T47D (cell line): ENCODE measurements at regions not wholly inside any gene's neighbourhood (a gene's known extent, or its start where the extent isn't known, plus 50 kb on each side); places are given as distances from the start of the nearest gene placed in this dataset.
"Not testable (repeated sequence)": the region's sequence is repeated elsewhere in the genome, so short reads cannot be mapped to it uniquely, and the experiment has no call there.

Experiments
- DNase-seq, 2 experiments: peaks; one replicate each; pipeline versions ENCODE4 v3.0.0 to v3.0.0-alpha.2; 2011 to 2012; ENCODE audit warnings: low read depth in 1 of 2, low spot score in 1 of 2
- JUND ChIP-seq: IDR thresholded peaks from 2 replicates; pipeline ENCODE4 v1.6.1; 2012; ENCODE audit warnings: low read depth
- in situ Hi-C: cut with HindIII; loops from 2 replicates; pipeline ENCODE4 v1.10.0; 2016; ENCODE audit warnings: low sequenced_read_pairs, low pct_unique_long_range_greater_than_20kb

GRCh38 chr17:27365329-27365945 is 71.5 kb downstream of the WSB1 start:
- DNase-seq, in situ Hi-C loops: not testable (repeated sequence)

DNA sequence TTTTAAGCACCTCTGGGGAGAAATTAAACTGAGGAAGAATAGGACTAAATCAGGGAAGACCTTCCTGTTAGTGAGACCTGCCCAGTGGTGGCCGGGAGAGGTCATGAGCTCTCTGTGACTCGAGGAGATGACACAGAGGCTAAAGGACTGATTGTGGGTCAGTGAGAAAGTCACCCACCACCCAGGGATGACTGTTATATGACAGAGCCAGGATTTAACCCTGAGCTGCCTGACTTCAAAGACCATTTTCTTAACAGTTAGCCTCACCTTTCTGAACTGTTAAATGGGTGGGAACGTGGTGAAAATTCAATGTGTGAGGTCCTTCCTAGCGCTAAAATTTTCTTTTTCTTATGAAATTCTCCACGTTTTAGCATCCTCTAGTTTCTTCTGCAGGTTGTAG is 72.5 kb downstream of the WSB1 start:
- TF ChIP-seq JUND, result no peak
- no peak for DNase-seq
- in situ Hi-C loops, result no loop called here

DNA sequence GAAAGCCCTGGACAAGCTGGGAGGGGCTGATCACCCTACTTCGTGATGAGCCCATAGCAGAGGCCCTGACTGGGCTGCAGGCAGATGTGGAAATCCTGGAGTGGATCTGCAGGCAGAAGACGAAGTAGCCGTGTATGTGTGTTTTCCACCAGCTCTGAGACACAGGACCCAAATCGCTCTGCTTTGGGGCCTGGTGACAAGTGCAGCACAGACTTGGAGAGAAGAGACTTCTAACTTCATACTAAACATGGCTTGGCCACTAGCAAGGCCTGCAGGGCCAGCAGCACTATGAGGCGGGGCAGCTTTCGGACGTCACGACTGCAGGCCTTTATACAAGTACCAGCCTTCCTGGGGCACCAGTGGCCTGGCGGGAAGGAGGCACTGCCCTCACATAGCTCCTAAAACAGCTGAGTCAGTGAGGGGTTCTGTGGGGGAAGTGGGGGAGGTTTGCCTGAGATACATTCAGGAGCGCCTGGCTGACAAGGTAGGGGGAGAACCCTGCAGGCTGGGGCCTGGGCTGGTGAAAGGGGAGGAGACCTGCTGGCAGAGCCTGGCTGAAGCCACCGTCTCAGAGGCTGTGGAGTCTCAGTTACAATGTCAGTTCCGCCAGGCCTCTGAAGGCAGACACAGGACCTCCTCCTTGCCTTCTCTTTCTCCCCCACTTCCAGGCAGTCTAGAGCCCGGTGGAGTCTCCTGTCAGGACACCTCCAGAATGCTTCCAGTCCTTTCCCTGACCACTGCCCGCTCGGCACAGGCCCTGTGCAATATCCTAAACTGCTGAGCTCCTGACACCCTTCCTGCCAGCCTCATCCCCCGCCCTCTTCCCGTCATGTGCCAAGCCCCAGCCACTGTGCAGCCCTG is 73.4 kb downstream of the WSB1 start:
- no peak for TF ChIP-seq JUND

GRCh38 chr17:27368151-27368795 is 74.4 kb downstream of the WSB1 start:
- DNase-seq, result peak in 1 of 2 experiments; percentile 23
- no peak for TF ChIP-seq JUND
- in situ Hi-C loops, result no loop called here

More for the DNA sequence above, 73.4 kb downstream of the WSB1 start:
- in situ Hi-C loops, result no loop called here
- no peak for DNase-seq

DNA sequence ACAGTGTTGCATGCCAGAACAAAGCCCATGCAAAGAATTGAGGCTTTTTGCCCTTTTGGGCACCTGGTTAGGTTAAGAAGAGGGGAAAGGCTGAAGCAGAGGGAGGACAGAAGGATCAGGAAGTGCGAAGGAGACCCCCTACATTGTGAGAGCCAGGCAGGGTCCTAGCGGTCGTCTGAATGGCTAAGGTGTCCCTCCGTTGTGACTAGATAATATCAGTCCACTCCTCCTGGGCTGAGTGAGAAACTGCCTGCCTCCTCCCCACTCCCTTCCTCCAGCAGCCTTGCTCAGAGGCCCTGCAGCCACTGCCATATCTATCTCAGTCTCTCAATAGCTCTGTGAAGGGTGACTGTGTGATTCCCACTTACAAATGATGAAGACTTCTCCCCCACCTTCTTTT is 75.1 kb downstream of the WSB1 start:
- in situ Hi-C loops, result no loop called here

GRCh38 chr17:27370776-27371175 is 76.9 kb downstream of the WSB1 start:
- no peak for TF ChIP-seq JUND
- no peak for DNase-seq
- in situ Hi-C loops, result no loop called here

More for the DNA sequence above, 75.1 kb downstream of the WSB1 start:
- DNase-seq, result no peak
- no peak for TF ChIP-seq JUND

DNA sequence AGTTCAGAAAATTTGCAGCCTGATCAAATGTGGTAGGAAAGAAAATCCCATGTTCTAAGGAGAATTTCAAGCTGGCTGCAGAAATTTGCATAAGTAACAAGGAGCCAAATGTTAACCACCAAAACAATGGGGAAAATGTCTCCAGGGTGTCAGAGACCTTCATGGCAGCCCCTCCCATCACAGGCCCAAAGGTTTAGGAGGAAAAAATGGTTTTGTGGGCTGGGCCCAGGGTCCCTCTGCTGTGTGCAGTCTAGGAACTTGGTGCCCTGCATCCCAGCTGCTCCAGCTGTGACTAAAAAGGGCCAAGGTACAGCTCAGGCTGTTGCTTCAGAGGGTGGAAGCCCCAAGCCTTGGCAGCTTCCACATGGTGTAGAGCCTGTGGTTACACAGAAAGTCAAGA is 79.8 kb downstream of the WSB1 start:
- in situ Hi-C loops, DNase-seq: not testable (repeated sequence)

DNA sequence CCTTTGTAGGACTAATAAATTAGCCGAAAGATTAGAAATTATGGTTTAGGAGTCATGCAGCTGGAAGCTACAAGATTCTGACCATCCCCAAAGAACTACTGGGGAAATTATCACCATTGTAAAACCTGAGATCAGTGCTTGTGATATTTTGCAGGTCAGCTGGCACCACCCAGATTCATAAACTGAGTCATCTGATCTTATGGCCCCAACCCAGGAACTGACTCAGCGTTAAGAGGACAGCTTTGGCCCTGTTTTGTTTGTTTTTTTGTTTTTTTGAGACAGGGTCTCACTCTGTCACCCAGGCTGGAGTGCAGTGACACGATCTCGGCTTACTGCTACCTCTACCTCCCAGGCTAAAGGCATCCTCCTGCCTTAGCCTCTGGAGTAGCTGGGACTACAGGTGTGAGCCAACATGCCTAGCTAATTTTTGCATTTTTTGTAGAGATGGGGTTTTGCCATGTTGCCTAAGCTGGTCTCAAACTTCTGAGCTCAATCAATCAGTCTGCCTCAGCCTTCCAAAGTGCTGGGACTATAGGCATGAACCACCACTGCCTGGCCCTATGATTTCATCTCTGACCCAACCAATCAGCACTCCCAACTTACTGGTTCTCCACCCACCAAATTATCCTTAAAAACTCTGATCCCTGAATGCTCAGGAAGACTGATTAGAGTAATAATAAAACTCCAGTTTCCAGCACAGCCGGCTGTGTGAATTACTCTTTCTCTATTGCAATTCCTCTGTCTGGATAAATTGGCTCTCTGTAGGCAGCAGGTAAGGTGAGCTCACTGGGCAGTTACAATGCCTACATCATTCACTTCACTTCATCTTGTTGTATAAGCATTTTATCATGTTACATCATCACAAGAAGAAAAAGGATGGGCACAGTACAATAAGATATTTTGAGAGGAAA is 79.4 kb upstream of the KSR1 start:
- TF ChIP-seq JUND, result no peak
- DNase-seq, result no peak
- in situ Hi-C loops, result no loop called here

- in situ Hi-C loops, result no loop called here
- no peak for TF ChIP-seq JUND
- DNase-seq, result no peak
Observed at GRCh38 chr17:27378482-27379175, 77.6 kb upstream of the KSR1 start.

DNA sequence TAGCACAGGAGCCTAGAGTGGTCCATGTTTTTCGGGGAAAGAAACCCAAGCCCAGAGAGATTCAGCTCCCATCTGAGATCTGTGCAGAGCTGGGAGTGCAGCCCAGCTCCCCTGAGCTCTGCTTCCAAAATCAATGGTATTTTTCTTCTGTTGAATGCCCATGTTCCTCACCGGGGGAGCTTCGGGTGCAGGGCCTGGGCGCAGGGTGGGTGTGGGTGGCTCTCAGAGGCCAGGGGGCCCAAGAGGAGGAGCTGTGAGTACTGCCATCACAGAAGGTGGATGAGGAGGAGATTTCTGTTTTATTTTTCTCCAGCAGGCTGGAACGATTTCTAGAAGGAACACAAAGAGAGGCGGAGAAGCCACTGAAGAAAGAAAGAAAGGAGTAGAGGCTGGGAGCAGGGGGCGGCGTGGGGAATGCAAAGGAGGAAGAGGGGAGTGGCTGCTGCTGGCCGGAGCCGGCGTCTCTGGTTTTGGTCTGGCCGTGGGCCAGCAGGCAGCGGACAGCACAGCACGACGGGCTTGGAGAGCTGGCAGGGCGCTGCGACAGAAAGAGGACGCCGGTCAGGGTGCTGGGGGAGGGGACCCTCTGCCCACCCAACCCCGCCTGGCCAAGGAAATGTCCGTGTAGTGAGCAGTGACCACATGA is 76.2 kb upstream of the KSR1 start:
- peak; percentile 72 to 81 for DNase-seq
- no peak for TF ChIP-seq JUND
- in situ Hi-C loops, result no loop called here

GRCh38 chr17:27380551-27380950 is 75.7 kb upstream of the KSR1 start:
- no peak for DNase-seq
- TF ChIP-seq JUND, result no peak

More at GRCh38 chr17:27380551-27380950, 75.7 kb upstream of the KSR1 start:
- in situ Hi-C loops, result no loop called here
